HT1080 (cell line): ENCODE measurements at regions not wholly inside any gene's neighbourhood (a gene's known extent, or its start where the extent isn't known, plus 50 kb on each side); places are given as distances from the start of the nearest gene placed in this dataset.
"Not testable (repeated sequence)": the region's sequence is repeated elsewhere in the genome, so short reads cannot be mapped to it uniquely, and the experiment has no call there.

ENCODE experiments used
- DNase-seq: peaks from one replicate; pipeline ENCODE4 v3.0.0-alpha.2; 2015; ENCODE audit warnings: low read depth

- DNase-seq, result not testable (repeated sequence)
These were observed 454.2 kb downstream of the TP53TG3F start for GRCh38 chr16:33913601-33914000.

- DNase-seq, result not testable (repeated sequence)
These were observed 461.5 kb downstream of the TP53TG3F start for GRCh38 chr16:33920761-33921545.

GRCh38 chr16:33922914-33923313 lies 463.5 kb downstream of the TP53TG3F start:
- not testable (repeated sequence) for DNase-seq

- DNase-seq, result not testable (repeated sequence)
These were observed 468.6 kb downstream of the TP53TG3F start for GRCh38 chr16:33928026-33928425.

- not testable (repeated sequence) for DNase-seq
These were observed 472.8 kb downstream of the TP53TG3F start for GRCh38 chr16:33932191-33932590.

GRCh38 chr16:33933039-33933438 lies 473.6 kb downstream of the TP53TG3F start:
- DNase-seq, result not testable (repeated sequence)

GRCh38 chr16:33935766-33936165 lies 476.4 kb downstream of the TP53TG3F start:
- DNase-seq, result not testable (repeated sequence)

- DNase-seq, result not testable (repeated sequence)
These were observed 478.7 kb downstream of the TP53TG3F start for GRCh38 chr16:33938097-33938496.

- not testable (repeated sequence) for DNase-seq
These were observed 502.1 kb downstream of the TP53TG3F start for GRCh38 chr16:33961536-33961935.

- not testable (repeated sequence) for DNase-seq
These were observed 506.1 kb downstream of the TP53TG3F start for GRCh38 chr16:33965534-33965933.

- DNase-seq, result not testable (repeated sequence)
These were observed 507.4 kb downstream of the TP53TG3F start for GRCh38 chr16:33966855-33967254.

- not testable (repeated sequence) for DNase-seq
These were observed 515.1 kb downstream of the TP53TG3F start for GRCh38 chr16:33974557-33974956.

GRCh38 chr16:33975744-33976143 lies 516.3 kb downstream of the TP53TG3F start:
- DNase-seq, result not testable (repeated sequence)

GRCh38 chr16:33976521-33976920 lies 517.1 kb downstream of the TP53TG3F start:
- DNase-seq, result not testable (repeated sequence)

GRCh38 chr16:33978784-33979183 lies 519.4 kb downstream of the TP53TG3F start:
- DNase-seq, result not testable (repeated sequence)

GRCh38 chr16:33979613-33980012 lies 520.2 kb downstream of the TP53TG3F start:
- DNase-seq, result not testable (repeated sequence)

- not testable (repeated sequence) for DNase-seq
These were observed 521.3 kb downstream of the TP53TG3F start for GRCh38 chr16:33980736-33981135.

GRCh38 chr16:33984428-33984827 lies 525.0 kb downstream of the TP53TG3F start:
- DNase-seq, result not testable (repeated sequence)

- not testable (repeated sequence) for DNase-seq
These were observed 527.1 kb downstream of the TP53TG3F start for GRCh38 chr16:33986521-33986920.

- DNase-seq, result not testable (repeated sequence)
These were observed 528.0 kb downstream of the TP53TG3F start for GRCh38 chr16:33987348-33987963.

GRCh38 chr16:33988012-33988411 lies 528.6 kb downstream of the TP53TG3F start:
- not testable (repeated sequence) for DNase-seq

GRCh38 chr16:33990488-33990887 lies 531.1 kb downstream of the TP53TG3F start:
- not testable (repeated sequence) for DNase-seq
